AG09309 (cell line): ENCODE measurements at regions not wholly inside any gene's neighbourhood (a gene's known extent, or its start where the extent isn't known, plus 50 kb on each side); places are given as distances from the start of the nearest gene placed in this dataset.

Experiments
- DNase-seq: peaks from one replicate; pipeline ENCODE4 v3.0.0-alpha.2; 2010; ENCODE audit warnings: low read depth
- H3K4me3 ChIP-seq: 2 replicates; pipeline ENCODE4 v1.5.1; 2011; ENCODE audit warnings: mild to moderate bottlenecking, low read depth, low read length, moderate library complexity; ENCODE audit not compliant: control insufficient read depth
- CTCF ChIP-seq: IDR thresholded peaks from 2 replicates; pipeline ENCODE4 v1.5.1; 2011; ENCODE audit warnings: mild to moderate bottlenecking, low read depth, low read length, inconsistent platforms; ENCODE audit not compliant: insufficient read depth, control insufficient read depth; ENCODE audit errors: missing control alignments

GRCh38 chr2:184363213-184363612 is 235.1 kb upstream of the ZNF804A start:
- no peak for TF ChIP-seq CTCF
- H3K4me3 ChIP-seq = no peak overlapping the region
- DNase-seq = no peak

- TF ChIP-seq CTCF = no peak
- H3K4me3 ChIP-seq = no peak overlapping the region
- DNase-seq = no peak
These were observed 231.1 kb upstream of the ZNF804A start for GRCh38 chr2:184367211-184367610.

GRCh38 chr2:184369307-184369706 is 229.0 kb upstream of the ZNF804A start:
- no peak for DNase-seq
- TF ChIP-seq CTCF = no peak
- no peak overlapping the region for H3K4me3 ChIP-seq

GRCh38 chr2:184370954-184371353 is 227.4 kb upstream of the ZNF804A start:
- TF ChIP-seq CTCF = no peak
- no peak for DNase-seq
- no peak overlapping the region for H3K4me3 ChIP-seq

- DNase-seq = no peak
- H3K4me3 ChIP-seq = no peak overlapping the region
- no peak for TF ChIP-seq CTCF
These were observed 226.7 kb upstream of the ZNF804A start for GRCh38 chr2:184371641-184372040.

- no peak for TF ChIP-seq CTCF
- DNase-seq = no peak
- no peak overlapping the region for H3K4me3 ChIP-seq
These were observed 225.8 kb upstream of the ZNF804A start for GRCh38 chr2:184372484-184372883.

- no peak for TF ChIP-seq CTCF
- no peak overlapping the region for H3K4me3 ChIP-seq
- no peak for DNase-seq
These were observed 203.7 kb upstream of the ZNF804A start for GRCh38 chr2:184394642-184395041.
